Transverse colon (tissue), 4 donors: ENCODE measurements at regions not wholly inside any gene's neighbourhood (a gene's known extent, or its start where the extent isn't known, plus 50 kb on each side); places are given as distances from the start of the nearest gene placed in this dataset.

Experiments
- POLR2AphosphoS5 ChIP-seq, 3 donors: sonication (generic); formaldehyde crosslinking; IDR thresholded peaks; one replicate each; pipeline ENCODE4 v1.6.1; 2016; ENCODE audit warnings: antibody characterized with exemption in 3 of 3
- TF ChIP-seq, protein P1 (sequence below), 5 experiments: fragments of 200-600 bp in 3 of 5; fragments of 450-650 bp in 2 of 5; sonication (generic) in 3 of 5; IDR thresholded peaks; 1 replicate in 2 of 5; 2 replicates in 3 of 5; pipeline ENCODE4 v1.5.1; 2016 to 2017; ENCODE audit warnings: antibody characterized with exemption in 5 of 5, inconsistent platforms in 3 of 5, mild to moderate bottlenecking in 2 of 5, moderate library complexity in 1 of 5

DNA sequence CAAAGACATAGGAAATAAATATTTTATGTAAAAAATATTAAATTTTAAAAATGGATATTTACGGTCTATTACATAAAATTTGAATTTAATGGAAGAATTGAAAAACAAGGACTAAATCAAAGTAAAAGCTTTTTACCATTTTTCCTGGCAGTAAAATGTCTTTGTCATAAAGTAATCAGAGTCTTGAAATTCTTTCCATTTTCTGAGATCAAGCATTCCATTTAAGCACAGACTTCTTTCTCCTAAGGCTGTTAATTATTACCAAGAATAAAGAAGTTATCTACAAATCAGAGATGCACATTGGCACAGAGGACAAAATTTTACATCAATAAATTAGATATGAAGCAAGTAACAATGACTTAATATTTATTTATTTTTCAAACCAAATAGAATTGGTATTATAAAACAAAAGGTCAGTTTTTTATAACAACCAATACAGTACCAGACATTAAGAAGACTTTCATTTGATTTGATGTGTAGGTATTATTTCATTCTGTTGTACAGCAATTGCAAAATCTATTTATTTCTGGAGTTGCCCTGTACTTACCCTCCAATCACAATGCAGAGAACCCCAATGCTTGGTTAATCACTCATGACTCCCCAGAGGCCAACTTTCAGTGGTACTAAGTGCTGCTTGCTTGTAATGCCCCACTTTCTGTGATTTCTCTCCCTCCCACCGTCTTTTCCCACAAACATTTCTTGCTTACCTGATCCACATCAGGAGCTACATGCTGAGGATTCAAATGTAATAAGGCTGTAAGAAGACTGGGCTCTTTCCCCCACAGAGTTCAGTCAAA is 254.6 kb downstream of the GASK1B start:
- TF ChIP-seq, protein P1, sequence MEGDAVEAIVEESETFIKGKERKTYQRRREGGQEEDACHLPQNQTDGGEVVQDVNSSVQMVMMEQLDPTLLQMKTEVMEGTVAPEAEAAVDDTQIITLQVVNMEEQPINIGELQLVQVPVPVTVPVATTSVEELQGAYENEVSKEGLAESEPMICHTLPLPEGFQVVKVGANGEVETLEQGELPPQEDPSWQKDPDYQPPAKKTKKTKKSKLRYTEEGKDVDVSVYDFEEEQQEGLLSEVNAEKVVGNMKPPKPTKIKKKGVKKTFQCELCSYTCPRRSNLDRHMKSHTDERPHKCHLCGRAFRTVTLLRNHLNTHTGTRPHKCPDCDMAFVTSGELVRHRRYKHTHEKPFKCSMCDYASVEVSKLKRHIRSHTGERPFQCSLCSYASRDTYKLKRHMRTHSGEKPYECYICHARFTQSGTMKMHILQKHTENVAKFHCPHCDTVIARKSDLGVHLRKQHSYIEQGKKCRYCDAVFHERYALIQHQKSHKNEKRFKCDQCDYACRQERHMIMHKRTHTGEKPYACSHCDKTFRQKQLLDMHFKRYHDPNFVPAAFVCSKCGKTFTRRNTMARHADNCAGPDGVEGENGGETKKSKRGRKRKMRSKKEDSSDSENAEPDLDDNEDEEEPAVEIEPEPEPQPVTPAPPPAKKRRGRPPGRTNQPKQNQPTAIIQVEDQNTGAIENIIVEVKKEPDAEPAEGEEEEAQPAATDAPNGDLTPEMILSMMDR (IDR thresholded peaks at IDR 0.05), result no peak
- no peak for TF ChIP-seq POLR2AphosphoS5 (IDR thresholded peaks at IDR 0.05)
